Left ventricle myocardium superior (tissue), 1 donor: ENCODE measurements at regions not wholly inside any gene's neighbourhood (a gene's known extent, or its start where the extent isn't known, plus 50 kb on each side); places are given as distances from the start of the nearest gene placed in this dataset.

Source experiments
- ATAC-seq: fragments of 200-7000 bp; cut with Tn5 transposase; one replicate; pipeline ENCODE4 v1.9.1; 2020; ENCODE audit warnings: mild to moderate bottlenecking, moderate library complexity
- DNase-seq: peaks from one replicate; pipeline ENCODE4 v3.0.0-alpha.2; 2020
- intact Hi-C: fragments of 100-400 bp; cut with micrococcal nuclease; formaldehyde crosslinking; loops from one replicate; pipeline ENCODE4 v1.11.0; 2022
- donor health status: DM: no; HTN: yes; CAD: no; lungs with severe emphysema.

- intact Hi-C loops: no loop called here
- no peak for DNase-seq
- no peak for ATAC-seq
These were observed 99.6 kb downstream of the KCNF1 start for GRCh38 chr2:11011359-11011758.

DNA sequence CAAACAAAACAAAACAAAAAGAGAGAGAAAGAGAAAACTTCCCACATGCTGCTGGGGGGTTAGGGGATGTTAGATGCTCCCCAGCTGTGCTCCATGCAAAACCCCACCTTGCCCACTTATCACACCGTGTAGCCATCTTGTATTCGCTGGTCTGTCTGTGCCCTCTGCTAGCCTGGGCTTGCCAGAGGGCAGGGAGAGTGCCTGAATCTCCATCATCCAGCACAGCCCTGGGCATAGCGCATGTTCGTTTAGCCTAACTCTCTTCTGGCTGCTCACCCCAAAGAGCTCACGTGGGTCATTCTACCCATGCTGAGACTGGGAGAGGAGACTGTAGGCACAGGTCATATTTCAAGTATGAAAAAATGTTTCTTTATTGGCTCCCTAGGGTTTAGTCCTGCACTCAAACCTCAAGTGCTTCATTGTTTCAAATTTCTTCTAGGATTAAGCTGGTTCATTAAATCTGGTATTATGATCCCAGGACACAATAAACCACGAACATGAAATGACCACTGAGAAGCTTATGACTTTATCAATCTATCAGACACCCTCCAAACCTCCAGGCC is 100.5 kb downstream of the KCNF1 start:
- intact Hi-C loops: no loop called here
- no peak for DNase-seq
- no peak for ATAC-seq

DNA sequence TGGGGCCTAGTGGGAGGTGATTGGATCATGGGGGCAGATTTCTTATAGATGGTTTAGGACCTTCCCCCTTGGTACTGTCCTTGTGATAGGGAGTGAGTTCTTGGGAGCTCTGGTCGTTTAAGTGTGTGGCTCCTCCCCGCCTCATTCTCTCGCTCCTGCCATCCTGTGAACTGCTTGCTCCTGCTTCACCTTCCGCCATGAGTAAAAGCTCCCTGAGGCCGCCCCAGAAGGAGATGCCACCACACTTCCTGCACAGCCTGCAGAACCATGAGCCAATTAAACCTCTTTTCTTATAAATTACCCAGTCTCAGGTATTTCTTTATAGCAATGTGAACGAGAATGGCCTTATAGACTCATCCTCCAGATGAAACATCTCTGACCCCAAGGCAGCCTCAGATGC is 101.5 kb downstream of the KCNF1 start:
- ATAC-seq (no peak), DNase-seq (no peak)
- intact Hi-C loops: no loop called here

GRCh38 chr2:11014026-11014425 is 102.3 kb downstream of the KCNF1 start:
- DNase-seq (no peak), ATAC-seq (no peak)
- intact Hi-C loops: no loop called here

DNA sequence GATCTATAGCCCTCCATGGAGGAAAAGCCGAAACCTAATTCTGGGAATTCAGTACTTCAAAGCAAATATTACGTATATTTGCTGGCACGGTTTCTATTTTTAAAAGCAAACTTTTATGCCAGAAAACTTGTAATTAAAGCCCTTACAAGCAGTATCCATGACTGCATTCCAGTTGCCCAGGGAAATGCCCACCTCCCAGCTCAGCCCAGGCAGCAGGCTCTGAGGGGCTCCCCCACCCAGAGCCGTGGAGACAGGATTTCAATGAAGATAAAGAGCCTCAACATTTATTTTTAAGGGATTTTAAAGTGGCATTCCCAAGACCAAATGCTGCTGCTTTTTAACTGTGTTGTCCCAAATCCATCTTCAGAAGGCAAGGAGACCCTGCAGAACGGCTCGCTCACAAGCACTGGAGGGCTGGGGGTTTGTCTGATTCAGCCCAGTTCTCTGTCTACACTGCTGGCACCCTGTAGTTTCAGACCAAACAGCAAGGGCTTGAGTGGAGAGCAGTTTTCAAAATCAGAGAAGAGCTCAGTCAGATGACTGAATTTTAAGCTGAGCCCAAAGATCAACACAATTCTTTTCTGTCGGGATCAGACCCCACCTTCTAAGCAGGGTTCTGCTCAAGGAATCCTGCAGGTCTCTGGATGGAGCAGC is 105.1 kb downstream of the KCNF1 start:
- ATAC-seq (no peak), DNase-seq (no peak)
- intact Hi-C loops: no loop called here

- no peak for DNase-seq
- intact Hi-C loops: no loop called here
- no peak for ATAC-seq
These were observed 106.2 kb downstream of the KCNF1 start for GRCh38 chr2:11017921-11018320.

GRCh38 chr2:11018651-11019185 is 107.0 kb downstream of the KCNF1 start:
- intact Hi-C loops: no loop called here
- DNase-seq (no peak), ATAC-seq (no peak)

DNA sequence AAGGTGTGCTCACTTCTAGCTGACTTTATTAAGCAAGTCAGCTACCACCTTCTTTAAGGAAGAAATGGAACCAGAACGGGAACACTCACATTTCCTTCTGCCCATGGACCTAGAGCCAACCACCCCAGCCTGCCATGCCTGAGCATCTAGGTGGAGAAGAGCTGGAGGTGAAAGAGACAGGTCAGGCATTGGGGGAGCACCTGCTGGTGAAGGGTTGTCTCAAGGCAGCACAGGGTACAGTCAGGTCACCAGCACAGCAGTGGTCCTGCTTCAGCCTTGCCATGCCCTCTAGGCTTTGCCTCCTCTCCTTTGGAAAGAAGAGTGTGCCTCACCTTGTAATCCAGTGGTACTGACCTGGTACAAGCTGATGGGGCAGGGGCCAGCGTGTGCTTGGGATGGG is 107.9 kb downstream of the KCNF1 start:
- DNase-seq: no peak
- intact Hi-C loops: no loop called here
- ATAC-seq: no peak

GRCh38 chr2:11022064-11022463 is 110.3 kb downstream of the KCNF1 start:
- no peak for ATAC-seq
- DNase-seq: no peak
- intact Hi-C loops: no loop called here

DNA sequence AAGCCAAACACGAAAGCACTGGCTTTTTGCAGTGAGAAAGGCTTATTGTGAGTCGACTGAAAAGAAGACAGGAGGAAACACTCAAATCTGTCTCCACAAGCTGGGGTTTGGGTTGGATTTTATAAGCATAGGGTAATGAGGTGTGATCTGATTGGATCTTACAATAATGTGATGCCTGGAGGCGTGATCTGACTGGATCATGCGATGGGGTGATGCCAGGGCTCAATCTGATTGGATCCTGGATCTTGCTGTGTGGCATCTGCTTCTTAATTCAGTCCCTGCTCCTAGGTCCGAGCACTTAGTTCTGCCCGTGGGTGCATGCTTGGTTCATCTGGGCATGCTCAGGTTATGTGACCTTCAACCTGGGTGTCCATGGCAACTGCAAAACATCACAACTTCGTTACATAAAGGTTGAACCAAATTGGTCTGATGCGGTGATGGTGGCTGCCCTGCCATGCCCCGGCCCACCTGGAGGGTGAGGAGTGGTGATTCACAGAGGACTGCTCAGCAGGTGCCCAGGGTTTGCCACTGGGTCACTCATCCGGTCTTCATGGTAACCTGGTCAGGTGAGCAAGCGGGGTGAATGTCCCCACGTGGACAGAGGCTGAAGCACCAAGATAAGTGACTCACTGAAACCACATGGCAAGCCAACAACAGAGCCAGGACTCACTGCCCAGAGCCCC is 111.0 kb downstream of the KCNF1 start:
- intact Hi-C loops: no loop called here
- DNase-seq (no peak), ATAC-seq (no peak)

- ATAC-seq: no peak
- intact Hi-C loops: no loop called here
These were observed 111.9 kb downstream of the KCNF1 start for GRCh38 chr2:11023326-11024258.

DNA sequence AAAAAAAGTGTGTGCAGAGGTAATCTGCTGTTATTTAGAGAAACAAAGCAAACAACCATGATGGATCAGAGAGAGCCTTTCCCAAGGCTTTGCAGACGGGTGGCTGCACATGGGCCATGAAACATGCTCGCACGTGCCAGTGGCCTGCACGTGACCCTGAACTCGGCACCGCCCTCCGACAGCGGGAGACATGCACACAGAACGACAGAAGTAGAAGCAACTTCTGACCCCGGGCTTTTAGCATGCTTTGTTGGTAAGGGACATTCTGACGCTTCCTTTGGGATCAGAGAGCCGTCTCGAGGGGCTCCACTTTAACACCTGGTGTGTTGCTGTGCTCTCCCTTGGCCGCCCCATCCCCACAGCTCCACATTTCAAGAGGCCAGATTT is 112.5 kb downstream of the KCNF1 start:
- ATAC-seq (no peak), DNase-seq (no peak)
- intact Hi-C loops: no loop called here

More at GRCh38 chr2:11023326-11024258, 111.9 kb downstream of the KCNF1 start:
- DNase-seq: no peak

DNA sequence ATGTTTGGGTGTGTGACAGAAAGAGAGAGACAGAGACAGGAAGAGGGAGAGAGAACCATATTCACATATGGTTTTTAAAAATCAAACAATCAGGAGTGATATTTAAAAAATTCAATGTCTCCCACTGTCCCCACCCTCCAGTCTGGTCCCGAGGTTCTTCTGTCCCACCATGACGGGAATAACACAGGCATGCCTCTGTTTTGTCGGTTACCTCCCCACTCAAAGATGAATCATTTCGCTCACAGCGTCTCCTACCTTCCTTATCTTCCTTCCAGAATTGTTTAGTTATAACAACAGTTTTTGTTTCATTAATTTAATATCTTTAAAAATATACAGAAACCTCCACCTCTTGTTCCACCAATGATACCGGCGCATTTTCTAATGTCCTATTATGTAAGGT is 113.0 kb downstream of the KCNF1 start:
- ATAC-seq (no peak), DNase-seq (no peak)
- intact Hi-C loops: no loop called here

DNA sequence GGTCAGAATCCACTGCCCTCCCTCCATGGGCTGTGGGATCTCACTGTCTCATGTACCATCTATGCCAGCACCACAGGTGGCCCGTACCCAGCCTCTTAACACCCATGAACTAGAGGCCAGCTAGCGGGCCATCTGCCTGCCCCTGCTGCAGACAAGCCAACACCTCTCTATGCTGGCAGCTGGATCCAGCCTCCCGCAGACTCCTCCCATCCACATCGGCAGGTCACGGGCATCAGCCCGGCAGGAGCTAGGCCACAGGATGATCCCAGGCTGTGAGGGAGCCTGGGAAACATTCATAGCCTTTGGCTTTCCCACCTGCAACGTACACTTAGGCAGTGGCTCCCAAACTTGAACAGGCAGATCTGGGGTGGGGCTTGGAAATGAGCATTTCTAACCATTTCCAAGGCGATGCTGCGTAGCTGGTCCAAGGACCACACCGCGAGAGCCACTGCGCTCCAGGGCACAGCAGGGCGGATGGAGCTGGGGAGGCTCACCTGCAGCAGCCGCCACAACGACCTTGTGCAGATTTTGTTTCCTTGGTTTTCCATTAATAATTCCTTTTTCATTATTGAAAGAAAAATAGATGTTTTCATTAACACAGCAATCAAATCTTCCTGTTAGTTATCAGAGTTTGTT is 114.7 kb downstream of the KCNF1 start:
- ATAC-seq (no peak), DNase-seq (no peak)
- intact Hi-C loops: no loop called here

GRCh38 chr2:11027195-11027594 is 115.5 kb downstream of the KCNF1 start:
- no peak for DNase-seq
- intact Hi-C loops: no loop called here
- ATAC-seq: no peak

DNA sequence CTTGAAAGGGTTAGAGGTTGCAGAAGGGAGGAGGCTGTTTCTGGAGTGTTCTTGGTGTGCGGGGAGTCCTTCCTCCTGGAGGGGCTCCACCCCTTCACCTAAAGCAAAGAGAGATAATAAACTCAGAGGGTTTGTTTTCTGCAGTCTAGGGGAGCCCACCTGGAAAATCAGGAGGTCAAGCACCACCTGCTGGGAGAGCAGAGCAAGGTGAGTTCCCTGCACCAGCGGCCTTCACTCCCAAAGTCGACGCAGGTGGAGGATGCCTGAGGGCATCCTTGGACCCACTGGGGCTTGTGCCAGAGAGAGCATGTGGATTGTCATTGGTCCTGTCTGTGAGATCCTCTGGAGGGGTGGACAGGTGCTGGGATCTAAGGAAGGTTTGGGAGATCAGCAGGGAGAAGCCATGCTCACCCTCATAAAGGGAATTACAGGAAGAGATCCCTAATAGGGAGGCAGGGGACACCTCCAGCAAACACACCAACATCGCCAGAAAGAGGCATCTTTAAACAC is 116.7 kb downstream of the KCNF1 start:
- no peak for DNase-seq
- intact Hi-C loops: no loop called here
- ATAC-seq: peak; percentile 19

DNA sequence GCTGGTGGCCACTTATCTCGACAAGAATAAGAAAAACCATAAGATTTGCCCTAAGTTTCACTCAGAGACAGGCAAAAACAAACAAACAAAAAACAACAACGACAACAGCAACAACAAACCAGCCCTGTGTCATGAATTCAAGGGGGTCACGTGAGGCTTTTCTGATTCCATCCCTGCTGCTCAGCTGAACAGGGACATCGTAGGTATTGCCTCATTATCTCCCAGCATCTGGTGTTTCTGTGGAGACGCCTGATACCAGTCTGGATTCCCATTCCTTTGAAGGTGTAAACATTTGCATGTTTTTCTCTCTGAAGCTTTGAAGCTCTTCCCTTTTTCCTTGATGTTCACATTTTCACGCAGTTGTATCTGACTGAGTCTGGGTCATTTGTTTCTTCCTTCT is 117.4 kb downstream of the KCNF1 start:
- DNase-seq (no peak), ATAC-seq (no peak)
- intact Hi-C loops: no loop called here

DNA sequence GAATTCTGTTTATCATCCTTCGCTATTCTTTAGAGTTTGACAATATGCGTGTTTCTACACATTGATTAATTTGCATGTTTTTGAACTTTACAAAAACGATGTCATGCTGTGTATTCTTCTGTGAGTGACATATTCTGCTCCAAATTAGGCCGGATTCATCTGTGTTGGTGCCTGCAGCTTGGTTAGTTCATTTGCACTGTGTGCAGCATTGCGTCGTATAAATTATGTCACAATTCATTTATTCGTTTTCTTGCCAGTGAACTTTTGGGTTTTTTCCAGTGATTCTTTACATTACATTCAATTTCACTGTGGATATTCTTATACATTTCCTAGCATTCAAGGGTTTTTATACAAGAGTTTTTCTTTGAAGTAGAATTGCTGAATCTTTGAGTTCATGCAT is 118.3 kb downstream of the KCNF1 start:
- ATAC-seq: no peak
- intact Hi-C loops: no loop called here
- DNase-seq: no peak

DNA sequence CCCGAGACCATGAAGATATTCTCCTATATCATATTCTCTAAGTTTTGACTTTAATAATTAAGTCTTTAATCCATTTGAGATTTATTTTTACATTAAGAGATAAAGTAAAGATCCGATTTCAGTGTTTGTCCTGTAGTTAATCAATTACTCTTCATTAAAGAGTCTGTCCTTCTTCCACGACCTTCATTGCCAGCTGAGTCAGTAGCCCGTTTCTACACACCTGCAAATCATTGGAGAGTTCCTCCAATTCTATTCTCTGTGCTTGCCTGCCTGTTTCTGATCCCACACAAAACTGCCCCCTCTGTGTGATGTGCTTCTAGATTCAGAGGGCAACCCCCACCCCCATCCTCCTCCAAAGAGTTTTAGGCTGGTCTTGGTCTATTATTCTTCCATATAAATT is 119.2 kb downstream of the KCNF1 start:
- intact Hi-C loops: no loop called here
- no peak for DNase-seq
- ATAC-seq: no peak
